ENCODE measurements at regions not wholly inside any gene's neighbourhood (a gene's known extent, or its start where the extent isn't known, plus 50 kb on each side); places are given as distances from the start of the nearest gene placed in this dataset.

- no peak for TF ChIP-seq POLR2AphosphoS5 (IDR thresholded peaks at IDR 0.05; ENCODE audit: low read depth, low read length)
- no peak for TF ChIP-seq SPI1 (IDR thresholded peaks at IDR 0.05; ENCODE audit: low read depth, low read length)
- TF ChIP-seq POLR2A (IDR thresholded peaks at IDR 0.05; ENCODE audit: low read depth, low read length) = no peak
These were observed 84.3 kb downstream of the CTH start for GRCh38 chr1:70495370-70495769.

Measured in GM12891 (cell line).